Activated CD4-positive, alpha-beta T cell treated with anti-CD3 and anti-CD28 coated beads, Interleukin-2, amount 50 U/mL, for 48 hours (primary cell): ENCODE measurements at regions not wholly inside any gene's neighbourhood (a gene's known extent, or its start where the extent isn't known, plus 50 kb on each side); places are given as distances from the start of the nearest gene placed in this dataset.
"Not testable (repeated sequence)": the region's sequence is repeated elsewhere in the genome, so short reads cannot be mapped to it uniquely, and the experiment has no call there.

Source experiments
- DNase-seq, 2 experiments: peaks; one replicate each; pipeline ENCODE4 v3.0.0-alpha.2; 2020

GRCh38 chr11:92168936-92169335, 55.7 kb upstream of the FAT3 start:
- DNase-seq, result no peak

GRCh38 chr11:92167571-92167970, 57.0 kb upstream of the FAT3 start:
- no peak for DNase-seq

GRCh38 chr11:92166335-92166734, 58.3 kb upstream of the FAT3 start:
- DNase-seq, result no peak

GRCh38 chr11:92163879-92164278, 60.7 kb upstream of the FAT3 start:
- no peak for DNase-seq

DNA sequence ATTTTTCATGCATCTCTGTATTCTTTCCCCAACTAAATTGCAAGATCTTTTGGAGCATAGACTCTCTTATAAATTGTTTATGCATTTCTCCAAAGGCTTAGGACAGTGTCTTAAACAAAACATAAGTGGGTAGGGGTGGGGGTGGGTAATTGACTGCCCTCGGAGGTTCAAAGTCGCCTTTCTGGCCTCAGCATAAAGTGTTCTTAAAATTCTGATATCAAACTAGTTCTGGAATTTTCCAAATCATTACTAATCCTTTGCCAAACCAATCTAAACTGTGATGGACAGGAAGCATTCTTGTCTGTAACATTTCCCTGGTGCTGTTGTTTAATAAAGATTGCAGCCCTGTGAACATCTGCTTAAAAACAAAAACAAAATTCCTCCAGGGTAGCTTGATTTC, 61.8 kb upstream of the FAT3 start:
- no peak for DNase-seq

GRCh38 chr11:92159931-92160330, 64.7 kb upstream of the FAT3 start:
- DNase-seq, result no peak

GRCh38 chr11:92157390-92157789, 67.2 kb upstream of the FAT3 start:
- not testable (repeated sequence) for DNase-seq

- no peak for DNase-seq
Observed at GRCh38 chr11:92154611-92155010, 70.0 kb upstream of the FAT3 start.

DNA sequence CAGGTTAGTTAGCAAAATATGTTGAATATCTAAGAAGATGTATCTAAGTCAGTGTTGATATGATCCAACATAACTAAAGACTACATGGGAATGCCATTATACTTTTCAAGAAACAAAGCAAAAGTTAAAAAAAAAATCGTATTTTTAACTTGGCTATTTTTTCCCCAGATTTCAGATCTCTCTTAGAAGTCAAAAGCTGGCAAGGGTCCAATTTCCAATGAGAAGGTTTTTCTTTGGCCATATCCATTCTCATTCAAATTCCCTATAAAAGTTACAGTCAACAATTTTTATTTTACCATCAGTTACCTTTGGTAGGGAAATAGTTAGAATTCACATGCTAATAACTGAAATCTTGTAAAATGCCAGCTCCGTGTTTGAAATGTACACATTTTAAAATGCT, 70.5 kb upstream of the FAT3 start:
- no peak for DNase-seq

- DNase-seq, result no peak
Observed at GRCh38 chr11:92153542-92153941, 71.1 kb upstream of the FAT3 start.

DNA sequence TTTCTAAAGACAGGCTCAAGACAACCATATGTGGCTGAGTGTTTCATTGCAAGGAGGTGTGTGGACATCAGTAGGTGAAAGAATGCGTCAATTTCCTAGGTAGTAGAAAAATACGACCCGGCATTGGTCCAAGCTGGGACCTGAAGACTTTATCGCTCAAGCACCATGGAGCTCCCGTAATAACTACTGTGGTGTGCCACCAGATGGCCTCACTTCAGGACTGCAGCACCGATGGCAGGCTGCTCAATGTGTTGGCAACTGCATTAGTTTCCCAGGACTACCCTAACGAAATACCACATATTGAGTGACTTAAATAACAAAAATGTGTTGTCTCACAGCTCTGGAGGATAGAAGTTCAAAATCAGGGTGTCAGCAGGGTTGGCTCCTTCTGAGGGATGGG, 72.4 kb upstream of the FAT3 start:
- DNase-seq, result no peak

- DNase-seq, result no peak
Observed at GRCh38 chr11:92149996-92150395, 74.6 kb upstream of the FAT3 start.

- no peak for DNase-seq
Observed at GRCh38 chr11:92141725-92142124, 82.9 kb upstream of the FAT3 start.

GRCh38 chr11:92141159-92141558, 83.5 kb upstream of the FAT3 start:
- no peak for DNase-seq

DNA sequence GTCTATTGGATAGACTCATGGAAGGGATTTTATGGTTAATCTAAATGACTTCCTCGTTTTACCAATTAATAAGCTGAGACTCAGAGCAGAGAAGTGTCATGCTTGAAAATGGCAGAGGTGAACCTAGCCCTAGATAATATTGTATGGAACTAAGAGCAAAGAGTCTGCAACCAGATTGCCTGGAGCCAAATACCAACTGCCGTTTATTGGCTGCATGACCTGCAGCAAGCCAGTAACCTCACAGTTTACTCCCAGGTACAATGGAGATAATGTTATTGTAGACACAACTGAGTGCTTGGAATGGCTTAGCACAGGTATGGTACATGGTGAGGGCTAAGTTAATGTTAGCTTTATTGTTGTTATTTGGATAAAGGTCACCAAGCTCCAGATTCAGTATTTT, 84.6 kb upstream of the FAT3 start:
- DNase-seq, result no peak

DNA sequence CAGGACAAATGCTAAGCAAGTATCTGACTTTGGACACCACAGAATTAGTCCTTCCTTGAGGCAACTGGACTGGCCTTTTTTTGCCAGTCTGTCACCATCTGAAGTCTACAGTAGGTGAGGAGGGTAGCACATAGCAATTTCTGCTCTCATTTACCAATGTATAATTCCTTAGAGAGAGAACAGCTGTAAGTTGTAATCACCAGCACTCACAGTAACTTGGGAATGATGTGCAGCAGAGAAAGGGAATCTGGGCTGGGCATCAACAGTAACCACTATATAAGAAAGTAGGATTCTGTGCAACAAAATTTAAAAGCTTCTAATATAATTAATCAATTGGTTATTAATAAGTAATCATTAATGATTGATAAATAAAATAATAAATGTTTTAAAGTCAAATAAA, 86.3 kb upstream of the FAT3 start:
- DNase-seq, result no peak

GRCh38 chr11:92137747-92138146, 86.9 kb upstream of the FAT3 start:
- no peak for DNase-seq

DNA sequence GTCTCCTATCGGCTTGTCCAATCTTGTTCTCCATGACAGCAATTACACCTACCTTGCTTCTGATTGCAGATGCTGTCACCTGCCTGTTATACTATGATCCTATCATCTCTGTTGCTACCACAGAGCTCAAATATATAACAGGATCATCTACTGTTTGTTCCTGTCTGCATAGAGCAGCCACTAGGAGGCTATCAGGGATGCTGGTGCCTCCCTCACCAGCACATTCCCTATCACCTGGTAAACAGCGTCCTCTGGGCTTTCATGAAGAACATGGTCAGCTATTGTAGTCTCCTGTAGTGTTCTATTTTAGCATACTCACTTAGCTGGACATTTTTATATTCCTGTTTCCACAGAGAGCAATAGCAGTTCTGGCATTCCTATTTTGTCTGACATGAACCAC, 87.8 kb upstream of the FAT3 start:
- no peak for DNase-seq

- DNase-seq, result no peak
Observed at GRCh38 chr11:92131289-92131865, 93.2 kb upstream of the FAT3 start.

DNA sequence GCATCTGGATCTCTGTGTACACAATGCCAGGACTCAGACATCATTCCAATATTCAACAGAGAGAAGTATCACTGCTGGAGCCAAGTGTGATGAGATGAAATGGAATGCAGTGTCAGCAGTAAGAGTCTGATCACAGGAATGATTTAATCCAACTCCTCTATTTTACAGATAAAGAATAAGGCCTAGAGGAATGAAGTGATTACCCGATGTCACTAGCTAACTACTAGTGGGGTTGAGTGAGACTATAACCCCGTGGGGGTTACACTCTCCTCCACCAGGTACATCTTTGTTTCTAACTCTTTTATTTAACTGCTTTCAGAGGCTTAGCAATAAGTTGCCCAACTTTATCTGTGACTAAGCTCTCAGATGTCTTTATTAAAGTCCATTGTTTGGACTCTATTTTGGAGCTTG, 94.2 kb upstream of the FAT3 start:
- no peak for DNase-seq

DNA sequence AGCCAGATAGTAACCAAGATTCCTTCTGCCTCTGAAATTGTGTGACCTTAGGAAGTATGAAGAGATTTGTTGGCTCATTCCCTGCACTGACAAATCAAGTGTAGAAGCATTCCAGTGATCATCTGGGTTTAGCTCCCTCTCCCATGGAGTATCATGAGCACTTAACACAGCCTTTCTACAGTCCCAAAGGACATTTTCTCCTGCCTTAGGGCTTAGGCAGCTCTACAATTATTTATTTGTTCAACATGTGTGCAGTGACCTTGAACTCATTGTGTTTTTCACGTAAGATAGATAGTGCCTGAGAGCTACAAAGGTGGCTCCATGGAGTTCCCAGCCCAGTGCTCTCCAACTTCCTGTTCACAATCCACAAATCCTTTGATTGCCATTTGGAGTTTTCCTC, 94.8 kb upstream of the FAT3 start:
- DNase-seq, result no peak

DNA sequence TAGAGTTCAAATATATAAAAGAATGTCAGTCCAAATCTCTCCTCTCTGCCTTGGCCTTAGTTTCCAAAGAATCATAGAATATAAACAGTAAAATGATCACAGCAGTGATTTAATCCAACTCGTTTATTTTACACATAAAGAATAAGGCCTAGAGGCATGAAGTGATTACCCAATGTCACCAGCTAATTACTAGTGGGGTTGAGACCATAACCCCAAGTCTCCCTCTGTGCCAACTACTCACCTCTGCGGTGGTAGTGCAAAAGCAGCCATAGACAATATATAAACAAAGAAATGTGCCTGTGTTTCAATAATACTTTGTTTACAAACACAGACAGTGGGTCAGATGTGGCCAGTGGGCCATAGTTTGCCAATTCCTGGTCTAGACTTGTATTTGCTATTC, 96.6 kb upstream of the FAT3 start:
- no peak for DNase-seq

DNA sequence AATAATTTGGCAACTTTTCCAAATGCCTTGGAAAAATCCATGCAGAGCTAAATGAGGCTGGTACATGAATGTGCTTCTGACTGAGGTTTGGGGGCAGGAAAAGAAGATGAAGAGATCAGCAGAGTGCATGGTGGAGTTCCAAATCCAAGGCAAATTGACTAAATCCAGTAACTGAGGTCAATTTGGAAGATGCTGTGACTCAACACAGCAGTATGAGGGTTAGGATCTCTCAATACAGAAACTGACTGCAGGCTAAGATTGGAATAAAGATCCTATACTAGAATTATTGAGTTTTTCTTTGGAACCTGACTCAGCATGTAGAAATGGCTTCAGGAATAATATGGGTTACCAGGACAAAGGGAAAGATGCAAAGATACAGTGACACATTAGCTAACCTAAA, 99.3 kb upstream of the FAT3 start:
- DNase-seq, result no peak

GRCh38 chr11:92123540-92123939, 101.1 kb upstream of the FAT3 start:
- no peak for DNase-seq

DNA sequence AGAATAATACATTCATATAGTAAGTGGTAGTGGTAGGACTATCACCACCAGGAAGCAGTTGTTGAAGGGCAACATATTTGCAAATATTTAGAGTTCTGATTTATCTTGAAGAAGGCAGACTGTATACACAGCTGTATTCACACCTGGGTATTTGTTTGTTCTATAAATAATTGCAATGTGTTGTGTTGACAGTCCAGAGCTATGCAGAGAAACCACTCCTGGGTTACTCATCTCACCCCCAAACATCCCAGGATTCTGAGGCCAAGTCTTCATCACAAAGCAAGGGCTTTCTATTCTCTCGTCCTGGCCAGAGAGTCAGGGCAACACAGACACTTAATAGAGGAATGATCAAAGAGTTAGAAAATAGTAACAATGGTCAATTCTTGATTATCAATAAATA, 102.1 kb upstream of the FAT3 start:
- DNase-seq, result no peak

DNA sequence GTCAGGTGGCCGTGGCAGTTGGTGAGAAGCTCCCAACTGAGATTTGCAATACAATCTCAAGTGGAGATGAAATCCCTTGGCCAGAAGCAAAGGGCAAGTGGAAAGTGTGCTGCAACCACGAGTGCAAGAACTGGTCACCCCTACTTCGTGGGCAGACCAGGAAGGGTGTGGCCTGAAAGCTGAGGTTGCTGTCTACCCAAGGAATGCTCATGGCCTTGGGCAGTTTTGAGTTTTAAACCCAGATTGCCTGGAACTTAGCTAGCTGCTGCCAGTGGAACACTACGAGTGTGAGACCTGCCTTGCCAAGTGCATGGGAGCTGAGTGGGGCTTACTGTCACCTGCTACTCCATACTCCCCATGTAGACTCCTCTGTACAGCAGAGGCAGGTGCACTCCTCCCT, 113.3 kb upstream of the FAT3 start:
- DNase-seq, result no peak
